NCI-H524 treated with DMSO at 0.1 percent for 48 hours (cell line): ENCODE measurements at regions not wholly inside any gene's neighbourhood (a gene's known extent, or its start where the extent isn't known, plus 50 kb on each side); places are given as distances from the start of the nearest gene placed in this dataset.

Experiments used
- DNase-seq: peaks from one replicate; lab custom pipeline; 2025; lab: John Stamatoyannopoulos, UW

DNA sequence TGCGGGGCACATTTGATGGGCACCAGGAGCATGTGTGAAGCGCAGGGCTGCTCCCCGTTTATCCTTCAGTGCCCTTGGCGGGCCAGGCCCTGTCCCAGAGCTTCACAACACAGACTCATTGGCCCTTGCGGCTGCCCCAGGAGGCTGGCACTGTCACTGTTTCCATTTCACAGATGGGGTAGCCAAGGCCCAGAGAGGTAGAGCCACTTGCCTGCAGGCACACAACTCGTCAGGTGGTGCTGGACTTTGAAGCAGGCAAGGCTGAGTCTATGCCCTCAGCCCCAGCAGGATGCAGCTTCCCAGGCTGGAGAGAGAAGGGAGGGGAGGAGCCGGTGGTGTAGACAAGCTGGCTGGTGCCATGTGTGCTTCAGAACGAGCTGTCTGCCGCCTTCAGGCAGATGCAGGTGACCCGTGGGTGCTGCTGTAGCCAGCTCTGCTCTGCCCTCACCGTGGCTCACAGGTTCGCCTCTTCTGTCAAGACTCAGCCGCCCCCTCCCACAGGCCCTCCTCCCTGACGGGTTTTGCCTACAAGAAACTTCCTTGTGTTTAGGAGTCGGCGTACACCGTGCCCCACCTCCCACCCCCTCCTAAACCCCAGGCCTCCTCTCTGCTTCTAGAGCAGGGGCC is 232.3 kb upstream of the CIBAR2 start:
- DNase-seq = no peak

DNA sequence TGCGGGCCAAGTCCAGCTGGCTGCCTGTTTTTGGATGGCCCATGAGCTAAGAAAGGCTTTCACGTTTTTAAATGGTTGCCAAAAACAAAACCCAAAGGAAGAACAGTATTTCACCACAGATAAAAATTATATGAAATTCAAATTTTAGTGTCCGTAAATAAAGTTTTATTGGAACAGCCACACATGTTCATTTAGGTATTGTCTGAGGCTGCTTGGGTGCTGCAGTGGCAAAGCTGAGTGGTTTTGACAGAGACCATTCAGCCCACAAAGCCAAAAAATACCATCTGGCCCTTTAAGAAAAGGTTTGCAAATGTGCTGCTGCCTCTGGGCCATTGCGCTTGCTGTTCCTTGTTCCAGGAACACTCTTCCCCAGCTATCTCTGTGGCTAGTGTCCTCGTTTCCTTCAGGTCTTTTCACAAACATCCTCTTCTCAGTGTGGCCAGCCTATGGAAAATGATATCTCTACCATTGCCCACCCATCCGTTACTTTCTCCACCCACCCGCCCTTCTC is 232.9 kb upstream of the CIBAR2 start:
- no peak for DNase-seq

DNA sequence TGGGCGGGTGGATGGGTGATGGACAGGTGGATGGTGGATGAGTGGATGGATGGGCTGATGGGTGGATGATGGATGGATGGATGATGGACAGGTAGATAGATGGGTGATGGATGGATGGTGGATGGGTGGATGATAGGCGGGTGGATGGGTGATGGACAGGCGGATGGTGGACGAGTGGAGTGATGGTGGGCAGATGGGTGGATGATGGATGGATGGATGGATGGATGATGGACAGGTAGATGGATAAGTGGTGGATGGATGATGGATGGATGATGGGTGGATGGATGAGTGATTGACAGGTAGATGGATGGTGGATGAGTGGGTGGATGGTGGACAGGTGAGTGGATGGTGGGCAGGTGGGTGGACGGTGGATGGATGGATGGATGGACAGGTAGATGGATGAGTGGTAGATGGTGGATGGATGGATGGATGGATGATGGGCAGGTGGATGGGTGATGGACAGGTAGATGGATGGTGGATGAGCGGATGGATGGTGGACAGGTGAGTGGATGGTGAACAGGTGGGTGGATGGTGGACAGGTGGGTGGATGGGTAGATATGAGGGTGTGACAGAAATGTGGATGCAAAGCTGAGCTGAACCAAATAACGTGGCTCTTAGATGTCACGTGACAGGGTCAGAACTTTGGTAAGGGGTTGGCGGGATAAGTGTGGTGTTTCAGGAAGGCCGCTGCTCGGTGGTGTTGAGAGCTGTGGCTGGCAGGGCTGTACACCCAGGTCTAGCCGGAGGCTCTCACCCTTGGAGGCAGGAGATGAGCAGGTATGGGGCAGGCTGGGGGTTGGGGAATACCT is 234.3 kb upstream of the CIBAR2 start:
- no peak for DNase-seq

DNA sequence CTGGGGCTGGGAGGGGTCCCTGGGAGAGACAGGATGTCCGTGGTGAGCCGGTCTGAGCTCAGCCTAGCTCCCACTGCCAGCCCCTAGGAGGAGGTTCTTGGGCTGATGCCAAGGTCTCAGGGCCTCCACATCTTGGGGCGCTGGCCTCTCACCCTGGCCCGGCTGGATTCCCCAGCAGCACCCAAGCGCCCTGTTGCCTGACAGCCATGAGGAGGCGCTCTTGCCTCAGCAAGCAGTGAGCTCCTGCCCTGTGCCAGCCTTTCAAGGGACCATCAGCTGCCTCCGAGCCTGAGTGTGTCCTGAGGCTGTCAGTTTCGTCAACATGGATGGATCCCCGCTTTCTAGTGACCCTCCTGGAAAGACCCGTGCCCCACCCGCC is 234.9 kb upstream of the CIBAR2 start:
- DNase-seq = no peak

DNA sequence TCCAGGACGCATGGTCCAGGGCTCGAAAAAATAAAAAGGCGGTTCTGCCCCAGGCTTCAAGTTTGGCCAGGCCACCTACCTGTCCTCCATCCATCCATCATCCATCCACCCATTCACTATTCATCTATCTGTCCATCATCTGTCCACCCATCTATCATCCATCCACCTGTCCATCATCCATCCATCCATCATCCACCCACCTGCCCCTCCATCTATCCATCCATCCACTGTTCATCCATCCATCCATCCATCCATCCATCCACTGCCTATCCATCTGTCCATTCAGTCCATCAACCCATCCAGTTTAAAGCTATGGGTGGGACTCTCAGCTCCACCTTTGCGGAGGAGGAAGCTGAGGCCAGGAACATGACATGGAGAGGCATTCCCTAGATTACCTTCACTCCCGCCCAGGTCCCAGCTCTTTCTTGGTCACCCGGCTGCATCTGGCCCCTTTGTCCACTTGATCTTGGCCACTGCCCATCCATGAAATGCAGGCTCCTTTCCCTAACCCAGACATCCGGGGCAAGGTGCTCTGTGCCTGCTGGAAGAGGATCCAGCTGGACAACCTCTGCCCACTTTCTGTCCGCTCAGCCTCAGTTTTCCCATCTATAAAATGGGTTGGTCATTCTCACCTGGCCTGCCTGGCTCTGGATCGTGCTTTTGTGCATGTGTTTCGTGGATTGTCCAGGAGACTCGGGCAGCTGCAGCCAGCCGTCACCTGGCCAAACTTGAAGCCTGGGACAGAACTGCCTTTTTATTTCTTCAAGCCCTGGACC is 236.0 kb upstream of the CIBAR2 start:
- no peak for DNase-seq

DNA sequence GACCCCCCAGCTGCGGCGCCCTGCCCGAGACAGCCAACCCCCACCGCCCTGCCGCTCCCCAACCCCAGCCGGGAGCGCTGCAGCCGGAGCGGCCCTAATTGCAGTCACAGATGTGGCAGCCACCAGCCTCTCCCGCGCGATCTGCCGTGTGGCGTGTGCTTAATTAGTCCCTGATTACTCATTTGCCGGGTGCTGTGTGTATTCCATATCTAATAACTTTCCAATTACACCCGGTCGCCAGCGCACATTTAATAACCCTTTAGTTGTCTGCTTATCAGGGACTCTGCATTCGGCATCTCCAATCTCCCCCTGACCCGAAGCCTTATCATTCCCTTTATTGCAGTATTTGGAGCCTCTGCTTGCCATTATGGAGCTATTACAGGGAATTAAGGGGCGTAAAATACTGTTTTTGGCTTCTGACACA is 236.7 kb upstream of the CIBAR2 start:
- DNase-seq = no peak

DNA sequence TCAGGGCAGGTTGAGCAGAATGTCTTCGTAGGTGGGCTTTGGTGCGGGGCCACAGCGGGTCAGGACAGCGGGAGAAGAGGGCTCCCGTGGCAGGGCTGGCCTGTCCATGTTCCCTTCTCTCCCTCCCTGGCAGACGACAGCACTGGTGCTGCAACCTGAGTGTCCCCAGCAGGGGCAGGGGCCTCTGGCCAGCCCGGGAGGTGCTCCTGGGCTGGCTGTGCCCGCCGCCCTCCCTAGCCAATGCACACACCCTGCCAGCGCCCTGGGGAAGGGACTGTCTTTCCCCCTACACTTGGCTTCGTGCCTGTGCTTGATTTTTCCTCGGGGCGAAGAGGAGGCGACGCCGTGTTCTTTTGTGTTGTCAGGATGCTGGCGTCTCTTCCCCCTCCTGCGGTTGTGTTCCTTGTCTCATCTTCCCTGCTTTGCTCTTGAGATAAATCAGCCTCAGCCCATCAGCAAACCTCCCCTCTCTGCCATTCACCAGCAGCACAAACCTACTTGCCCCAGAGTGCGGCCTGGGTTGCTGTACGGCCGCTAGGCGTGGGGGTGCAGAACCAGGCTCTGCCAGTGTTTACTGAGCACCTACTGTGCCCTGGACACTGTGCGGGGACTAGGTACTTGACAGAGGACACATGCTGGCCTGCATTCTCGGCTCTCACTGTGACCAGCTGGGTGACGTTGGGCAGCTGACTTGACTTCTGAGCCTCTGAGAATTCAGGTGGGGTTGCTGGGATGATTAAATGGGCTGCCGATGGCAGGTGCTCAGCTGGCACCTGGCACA is 237.3 kb upstream of the CIBAR2 start:
- no peak for DNase-seq

DNA sequence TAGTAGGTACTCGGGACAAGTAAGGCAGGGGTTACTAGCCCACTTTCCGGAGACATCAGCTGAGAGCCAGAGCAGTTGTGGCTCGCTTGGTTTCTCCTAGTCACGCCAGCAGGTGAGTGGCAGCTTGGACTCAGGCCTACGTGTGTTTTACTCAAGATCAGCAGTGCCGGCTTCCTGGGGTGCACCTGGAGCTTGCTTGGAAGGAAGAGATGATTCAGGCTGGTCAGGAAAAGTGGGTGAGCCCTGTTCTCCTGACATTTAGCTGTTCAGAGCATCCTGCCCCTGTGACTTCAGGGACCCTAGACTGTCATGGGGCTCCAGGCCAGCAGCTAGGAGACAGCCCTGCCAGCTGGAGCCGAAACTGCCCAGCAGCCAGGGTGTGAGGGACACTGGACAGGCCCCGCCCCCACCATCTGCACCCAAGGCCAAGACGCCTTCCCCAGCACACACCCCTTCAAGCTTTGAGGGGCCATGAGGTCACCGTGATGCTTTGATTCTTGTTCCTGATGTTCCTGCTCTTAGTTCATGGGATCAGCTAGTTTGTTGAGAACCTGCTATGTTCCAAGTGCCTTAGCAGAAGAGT is 238.0 kb upstream of the CIBAR2 start:
- DNase-seq = no peak

DNA sequence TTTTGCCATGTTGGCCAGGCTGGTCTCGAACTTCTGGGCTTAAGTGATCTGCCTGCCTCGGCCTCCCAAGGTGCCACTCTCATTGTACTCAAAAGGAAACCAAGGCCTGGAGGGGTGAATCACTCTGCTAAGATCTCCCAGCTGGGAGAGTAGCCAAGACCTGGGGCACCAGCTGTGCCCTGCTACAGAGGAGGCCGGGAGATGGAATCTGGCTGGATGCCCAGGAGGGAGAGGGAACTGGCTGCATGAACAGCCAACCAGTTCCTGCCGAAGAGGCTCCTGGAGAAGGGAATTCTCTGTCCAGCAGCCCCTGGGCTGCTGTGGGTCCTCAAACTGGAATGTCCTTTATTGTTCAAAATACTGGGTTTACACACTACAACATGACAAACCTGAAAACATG is 238.7 kb upstream of the CIBAR2 start:
- peak; percentile 92 for DNase-seq

DNA sequence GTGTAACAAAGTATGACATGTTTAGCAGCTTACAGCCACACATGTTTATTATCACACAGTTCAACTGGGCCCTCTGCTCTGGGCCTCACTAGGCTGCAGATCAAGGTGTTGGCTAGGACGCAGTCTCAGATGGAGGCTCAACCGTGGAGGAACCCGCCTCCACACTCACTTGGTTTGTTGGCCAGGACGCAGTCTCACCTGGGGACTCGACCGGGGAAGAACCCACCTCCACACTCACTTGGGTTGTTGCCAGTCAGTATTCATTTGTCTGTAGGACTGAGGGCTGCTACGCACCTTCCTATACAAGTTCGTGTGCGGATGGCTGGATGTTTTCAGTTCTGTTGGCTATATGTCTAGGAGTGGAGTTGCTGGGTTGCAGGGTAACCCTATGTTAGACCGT is 240.7 kb upstream of the CIBAR2 start:
- DNase-seq = no peak

DNA sequence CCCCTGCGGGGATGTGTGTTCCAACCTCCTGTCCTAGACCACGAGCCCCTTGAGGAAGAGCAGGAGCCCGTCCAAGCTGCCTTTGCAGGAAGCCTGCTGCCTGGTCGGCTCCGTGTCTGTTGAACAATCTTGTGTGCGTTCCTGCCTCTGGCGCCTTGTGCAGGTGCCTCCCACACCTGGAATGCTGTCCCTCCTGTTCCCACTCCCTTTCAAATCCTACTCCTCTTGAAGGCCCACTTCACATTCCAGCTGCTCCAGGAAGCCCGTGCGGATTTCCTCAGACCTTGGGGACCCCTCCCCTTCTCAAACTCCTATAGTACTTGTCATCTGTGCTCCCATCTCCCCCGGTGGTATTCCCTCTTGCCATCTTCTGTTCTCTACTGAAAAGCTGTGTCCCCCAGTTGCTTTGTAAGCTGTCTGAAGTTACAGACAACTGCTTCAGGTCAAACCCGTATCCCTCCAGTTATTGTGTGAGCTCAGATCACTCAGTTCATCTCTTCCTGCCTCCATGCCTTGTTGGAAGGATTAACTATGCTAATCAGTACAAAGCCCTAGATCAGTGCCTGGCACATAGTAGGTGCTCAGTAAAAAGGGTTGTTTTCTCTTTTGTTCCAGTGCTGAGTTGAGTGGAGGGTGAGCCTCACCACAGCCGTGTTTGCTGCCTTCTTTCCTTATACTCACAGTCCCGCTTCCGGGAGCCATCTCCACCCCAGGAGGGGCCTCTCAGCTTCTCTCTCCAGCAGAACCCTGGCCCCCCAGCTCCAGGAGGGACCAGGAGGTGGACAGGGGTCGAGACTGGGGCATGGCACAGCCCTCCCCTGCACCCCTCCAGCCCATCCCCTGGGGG is 241.8 kb upstream of the CIBAR2 start:
- DNase-seq = no peak

DNA sequence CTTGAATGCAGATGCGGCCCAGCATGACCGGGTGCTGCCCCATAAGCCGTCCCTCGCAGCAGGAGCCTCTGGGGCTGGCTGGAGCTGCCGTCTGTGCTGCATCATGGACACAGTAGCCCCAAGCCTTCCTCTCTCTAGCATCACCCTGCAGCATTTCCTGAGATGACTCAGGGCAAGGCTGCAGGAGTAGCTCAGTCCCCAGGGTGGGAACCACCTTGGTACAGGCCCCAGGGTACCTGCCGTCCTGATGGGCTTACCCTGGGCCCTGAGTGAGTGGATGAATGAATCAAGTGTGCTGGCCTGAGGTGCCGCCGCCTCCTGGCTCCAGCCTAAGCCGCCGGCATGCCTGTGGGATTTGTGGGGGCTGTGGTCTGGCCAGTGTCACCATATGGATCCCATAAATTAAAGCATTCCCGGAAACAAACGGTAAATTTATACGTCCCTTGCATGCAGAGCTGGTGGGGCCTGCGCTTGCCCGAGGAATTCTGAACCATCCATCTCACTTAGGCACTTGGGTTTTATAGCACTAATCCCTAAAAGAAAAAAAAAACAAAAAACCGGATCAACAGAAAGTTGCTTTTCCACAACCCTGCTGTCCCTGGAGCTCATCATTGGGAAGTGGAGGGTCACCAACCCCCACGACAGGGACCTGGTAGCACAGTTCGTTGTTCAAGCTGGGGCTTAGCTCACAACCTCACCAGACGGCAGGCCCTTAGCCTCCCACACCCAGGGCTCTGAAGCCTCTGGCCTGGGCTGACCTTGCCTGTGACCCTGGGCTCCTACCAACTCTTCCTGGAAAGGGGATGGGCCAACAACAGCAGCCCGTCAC is 242.6 kb upstream of the CIBAR2 start:
- DNase-seq = peak; percentile 42

DNA sequence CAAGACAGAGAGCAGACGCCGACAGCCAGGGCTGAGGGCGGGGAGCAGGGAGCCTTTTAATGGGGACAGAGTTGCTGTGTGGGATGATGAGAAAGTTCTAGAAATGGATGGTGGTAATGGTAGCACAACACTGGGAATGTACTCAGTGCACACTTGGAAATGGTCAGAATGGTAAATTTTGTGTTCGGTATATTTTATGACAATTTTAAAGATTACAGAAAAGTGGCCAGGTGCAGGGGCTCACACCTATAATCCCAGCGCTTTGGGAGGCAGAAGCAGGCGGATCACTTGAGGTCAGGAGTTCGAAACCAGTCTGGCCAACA is 243.2 kb upstream of the CIBAR2 start:
- no peak for DNase-seq

DNA sequence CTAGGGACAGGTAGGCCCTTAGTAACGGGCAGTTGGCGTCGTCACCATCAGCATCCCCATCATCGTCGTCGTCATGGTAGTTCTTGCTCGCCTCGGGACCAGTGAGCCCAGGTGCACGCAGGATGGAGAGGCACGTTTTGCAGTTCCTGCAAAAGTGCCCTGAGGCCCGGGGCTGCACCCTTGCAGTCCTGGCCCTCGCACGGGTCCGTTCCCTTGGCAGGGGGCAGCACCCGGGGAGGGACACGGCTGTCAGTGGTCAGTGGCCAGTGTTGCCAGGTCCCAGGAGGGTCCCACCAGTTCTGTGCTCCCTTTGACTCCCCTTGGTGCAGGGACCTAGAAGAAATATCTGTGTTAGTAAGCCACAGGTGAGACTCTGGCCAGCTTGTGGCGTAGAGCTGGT is 243.9 kb upstream of the CIBAR2 start:
- no peak for DNase-seq

DNA sequence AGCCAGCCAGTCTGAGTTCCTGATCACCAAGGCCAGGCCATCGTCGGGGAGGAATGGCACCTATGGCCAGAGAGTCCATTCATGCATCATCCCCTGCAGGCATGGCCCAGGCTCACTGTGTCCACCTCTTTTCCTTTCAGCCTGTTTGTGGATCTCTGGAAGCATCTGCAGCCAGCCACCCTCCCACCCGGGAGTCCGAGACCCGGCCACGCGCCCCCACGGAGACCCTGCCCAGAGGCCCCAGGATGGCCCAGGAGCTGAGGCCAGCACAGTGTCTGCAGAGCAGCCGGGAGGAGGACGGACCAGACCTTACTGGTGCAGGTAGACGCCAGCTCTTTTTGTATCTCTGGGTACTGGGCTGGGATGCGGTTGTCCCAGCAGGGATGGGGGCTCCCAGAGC is 245.1 kb upstream of the CIBAR2 start:
- DNase-seq = no peak

DNA sequence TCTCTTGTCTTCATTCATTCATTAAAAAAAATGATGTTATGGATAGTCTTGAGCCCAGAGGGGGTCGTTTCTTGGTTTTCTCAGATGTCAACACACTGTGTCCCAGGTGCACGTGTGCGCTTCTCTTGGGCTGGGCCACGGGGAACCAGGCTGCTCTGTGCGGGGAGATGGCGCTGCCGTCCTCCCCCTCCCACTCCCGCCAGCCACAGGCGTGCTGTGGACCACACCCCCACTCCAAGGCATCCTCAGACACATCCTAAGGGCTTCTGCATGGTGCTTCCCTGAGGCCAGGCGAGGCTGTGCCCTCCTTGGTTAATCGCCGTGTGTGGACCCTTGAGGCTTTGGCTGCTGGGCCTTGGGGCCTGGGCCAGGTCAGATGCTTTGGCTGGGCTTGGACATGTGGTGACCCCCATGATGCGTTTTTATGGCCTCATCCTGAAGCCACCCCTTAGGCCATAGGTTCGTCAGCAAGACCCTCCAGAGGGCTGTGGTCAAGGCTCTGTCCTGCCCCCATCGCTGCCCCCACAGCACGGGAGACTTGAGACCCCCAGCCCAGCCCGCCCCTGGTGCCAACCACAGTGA is 245.7 kb upstream of the CIBAR2 start:
- no peak for DNase-seq

DNA sequence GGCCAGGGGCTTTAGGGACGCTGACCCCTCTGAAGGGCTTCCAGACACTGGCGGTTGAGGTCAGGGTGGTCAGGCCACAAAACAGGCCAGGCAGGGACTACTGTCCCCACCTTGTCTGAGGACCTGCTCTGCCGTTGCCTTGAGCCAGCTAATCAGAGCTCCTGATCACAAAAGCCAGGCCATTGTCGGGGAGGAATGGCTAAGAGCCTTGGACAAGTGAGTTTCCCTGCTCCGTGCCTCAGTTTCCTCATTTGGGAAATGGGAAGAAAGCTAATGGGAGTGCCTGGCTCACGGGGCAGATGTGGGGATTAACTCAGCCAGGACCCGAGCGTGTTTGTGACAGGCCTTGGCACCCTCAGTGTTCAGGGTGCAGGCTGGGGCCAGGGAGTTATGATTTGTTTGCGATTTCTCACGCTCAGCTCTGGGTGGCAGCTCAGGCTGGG is 246.5 kb upstream of the CIBAR2 start:
- DNase-seq = no peak

DNA sequence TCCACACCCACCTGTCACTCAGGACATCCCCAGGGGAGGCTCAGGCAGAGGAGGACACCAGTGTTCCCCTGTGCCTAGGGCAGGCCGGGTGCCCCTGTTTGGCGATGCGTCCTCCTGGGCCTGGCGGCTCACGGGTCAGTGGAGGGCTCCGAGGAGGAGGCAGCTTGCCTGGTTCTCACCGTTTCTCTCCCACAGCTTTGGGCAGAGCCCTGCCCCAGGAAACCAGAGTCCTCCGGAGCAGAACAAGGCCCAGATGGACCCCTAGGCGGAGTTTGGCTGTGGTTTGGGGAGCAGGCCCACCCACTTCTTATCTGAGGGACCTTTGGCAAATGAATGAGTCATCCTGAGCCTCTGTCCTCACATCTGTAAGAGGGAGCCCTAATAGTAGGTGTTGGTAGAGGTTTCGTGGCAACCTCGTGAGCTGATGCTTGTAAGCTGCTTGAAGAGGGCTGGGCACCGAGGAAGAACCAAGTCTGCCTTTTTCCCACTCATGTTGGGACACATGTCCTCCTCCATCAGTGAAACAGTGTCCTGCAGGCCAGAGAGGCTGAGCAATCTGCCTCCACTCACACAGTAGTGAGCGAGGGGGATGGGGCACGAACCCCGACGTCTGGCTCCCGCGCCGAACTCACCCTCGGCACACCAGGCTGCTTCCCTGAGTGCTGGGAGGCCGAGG is 247.0 kb upstream of the CIBAR2 start:
- no peak for DNase-seq
